C4-2B (cell line): ENCODE measurements at regions not wholly inside any gene's neighbourhood (a gene's known extent, or its start where the extent isn't known, plus 50 kb on each side); places are given as distances from the start of the nearest gene placed in this dataset.

ENCODE experiments used
- H3K27ac ChIP-seq: fragments of 450-650 bp; 2 replicates; pipeline ENCODE4 v1.5.1; 2017
- CTCF ChIP-seq: fragments of 450-650 bp; conservative IDR thresholded peaks from 2 replicates; pipeline ENCODE4 v1.5.1; 2017; ENCODE audit warnings: mild to moderate bottlenecking
- ZFX ChIP-seq: fragments of 450-650 bp; IDR thresholded peaks from 2 replicates; pipeline ENCODE4 v1.6.1; 2017

GRCh38 chr4:19707876-19708275 lies 543.8 kb upstream of the SLIT2 start:
- no peak overlapping the region for H3K27ac ChIP-seq
- TF ChIP-seq ZFX (no peak), CTCF (no peak)

GRCh38 chr4:19703391-19703790 lies 548.3 kb upstream of the SLIT2 start:
- no peak for TF ChIP-seq ZFX
- TF ChIP-seq CTCF, result no peak
- H3K27ac ChIP-seq, result no peak overlapping the region

GRCh38 chr4:19700992-19701391 lies 550.7 kb upstream of the SLIT2 start:
- TF ChIP-seq CTCF (no peak), ZFX (no peak)
- H3K27ac ChIP-seq, result no peak overlapping the region

- no peak for TF ChIP-seq ZFX
- TF ChIP-seq CTCF, result no peak
- H3K27ac ChIP-seq, result no peak overlapping the region
Measured at GRCh38 chr4:19698961-19699360, 552.7 kb upstream of the SLIT2 start.

- no peak overlapping the region for H3K27ac ChIP-seq
Measured at GRCh38 chr4:19694812-19695211, 556.9 kb upstream of the SLIT2 start.

GRCh38 chr4:19693936-19694570 lies 557.7 kb upstream of the SLIT2 start:
- no peak for TF ChIP-seq CTCF
- no peak for TF ChIP-seq ZFX
- H3K27ac ChIP-seq, result no peak overlapping the region

More at GRCh38 chr4:19694812-19695211, 556.9 kb upstream of the SLIT2 start:
- TF ChIP-seq CTCF, result no peak

GRCh38 chr4:19689511-19689910 lies 562.2 kb upstream of the SLIT2 start:
- H3K27ac ChIP-seq, result no peak overlapping the region
- TF ChIP-seq ZFX (no peak), CTCF (no peak)
